GM19372 (cell line): ENCODE measurements at regions not wholly inside any gene's neighbourhood (a gene's known extent, or its start where the extent isn't known, plus 50 kb on each side); places are given as distances from the start of the nearest gene placed in this dataset.
"Not testable (repeated sequence)": the region's sequence is repeated elsewhere in the genome, so short reads cannot be mapped to it uniquely, and the experiment has no call there.

ENCODE experiments used
- ATAC-seq: cut with Tn5 transposase; IDR thresholded peaks from one replicate; pipeline ENCODE4 v1.9.1; 2021; ENCODE audit warnings: mild to moderate bottlenecking, low read depth, moderate library complexity; ENCODE audit not compliant: unreplicated experiment

GRCh38 chr9:99466781-99467180 lies 244.7 kb downstream of the SEC61B start:
- no peak for ATAC-seq

- no peak for ATAC-seq
Measured at GRCh38 chr9:99471033-99471432, 249.0 kb downstream of the SEC61B start.

GRCh38 chr9:99472240-99472915 lies 250.3 kb downstream of the SEC61B start:
- ATAC-seq = no peak

GRCh38 chr9:99472916-99473245 lies 250.8 kb downstream of the SEC61B start:
- ATAC-seq = no peak

GRCh38 chr9:99474186-99474585 lies 252.1 kb downstream of the SEC61B start:
- ATAC-seq = no peak

GRCh38 chr9:99475401-99476065 lies 253.5 kb downstream of the SEC61B start:
- no peak for ATAC-seq

- ATAC-seq = no peak
Measured at GRCh38 chr9:99478469-99479027, 256.5 kb downstream of the SEC61B start.

GRCh38 chr9:99479929-99480328 lies 257.8 kb downstream of the SEC61B start:
- ATAC-seq = no peak

GRCh38 chr9:99485459-99485858 lies 263.4 kb downstream of the SEC61B start:
- no peak for ATAC-seq

- ATAC-seq = no peak
Measured at GRCh38 chr9:99486684-99487083, 264.6 kb downstream of the SEC61B start.

- no peak for ATAC-seq
Measured at GRCh38 chr9:99488131-99489059, 266.3 kb downstream of the SEC61B start.

GRCh38 chr9:99489060-99489413 lies 267.0 kb downstream of the SEC61B start:
- ATAC-seq = no peak

GRCh38 chr9:99490729-99491128 lies 268.6 kb downstream of the SEC61B start:
- ATAC-seq = no peak

GRCh38 chr9:99491408-99492158 lies 269.5 kb downstream of the SEC61B start:
- ATAC-seq = no peak

- no peak for ATAC-seq
Measured at GRCh38 chr9:99497641-99498040, 275.6 kb downstream of the SEC61B start.

- not testable (repeated sequence) for ATAC-seq
Measured at GRCh38 chr9:99498979-99499378, 276.9 kb downstream of the SEC61B start.

- no peak for ATAC-seq
Measured at GRCh38 chr9:99505936-99506335, 283.9 kb downstream of the SEC61B start.

- no peak for ATAC-seq
Measured at GRCh38 chr9:99506747-99507348, 284.8 kb downstream of the SEC61B start.

GRCh38 chr9:99509065-99509745 lies 287.1 kb downstream of the SEC61B start:
- ATAC-seq = no peak
